GM12873 (cell line): ENCODE measurements at regions not wholly inside any gene's neighbourhood (a gene's known extent, or its start where the extent isn't known, plus 50 kb on each side); places are given as distances from the start of the nearest gene placed in this dataset.

Source experiments
- TF ChIP-seq, protein P1 (sequence below): IDR thresholded peaks from 2 replicates; pipeline ENCODE4 v1.5.1; 2012; ENCODE audit warnings: low read depth, mild to moderate bottlenecking, moderate library complexity, low read length, control low read depth; ENCODE audit not compliant: insufficient read depth; ENCODE audit errors: missing control alignments

DNA sequence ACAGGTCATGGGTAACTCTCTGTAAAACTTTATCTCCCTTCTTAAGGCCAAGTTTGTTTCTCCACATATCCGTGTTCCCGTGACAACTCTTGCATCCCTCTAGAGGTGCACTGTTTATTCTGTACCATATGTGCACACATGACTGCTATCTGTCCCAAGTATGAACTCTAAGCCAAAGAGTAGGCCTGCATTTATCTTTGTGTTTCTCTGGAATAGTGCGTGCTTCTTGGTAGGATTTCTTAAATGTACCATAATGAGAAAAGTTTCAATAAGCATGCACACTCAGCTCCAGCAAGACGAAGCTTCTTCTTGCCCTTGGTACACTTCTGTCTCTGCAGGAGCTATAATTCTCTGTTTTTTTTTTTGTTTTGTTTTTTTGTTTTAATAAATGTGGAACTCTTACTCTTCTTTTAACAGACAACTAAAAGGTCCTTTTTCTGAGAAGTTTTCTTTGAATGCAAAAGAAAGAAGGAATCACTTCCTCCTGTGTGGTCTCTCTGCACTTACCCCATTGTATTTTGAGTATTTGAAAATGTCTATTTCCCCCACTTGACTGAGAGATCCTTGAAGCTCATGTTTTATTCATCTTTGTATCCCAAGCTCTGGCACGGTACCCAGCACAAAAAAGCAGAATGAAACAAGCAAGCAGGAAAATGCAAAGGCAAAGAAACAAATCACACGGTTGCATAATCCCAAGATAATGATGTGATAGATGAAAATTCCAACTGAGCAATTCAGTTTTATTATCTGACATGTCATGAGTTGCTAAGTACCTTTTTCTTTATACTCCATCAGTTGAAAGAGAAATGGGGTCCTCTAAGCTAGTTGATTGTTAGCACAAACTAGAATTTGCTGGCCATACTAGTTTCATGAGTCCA is 521.9 kb upstream of the BOD1L1 start:
- TF ChIP-seq, protein P1, sequence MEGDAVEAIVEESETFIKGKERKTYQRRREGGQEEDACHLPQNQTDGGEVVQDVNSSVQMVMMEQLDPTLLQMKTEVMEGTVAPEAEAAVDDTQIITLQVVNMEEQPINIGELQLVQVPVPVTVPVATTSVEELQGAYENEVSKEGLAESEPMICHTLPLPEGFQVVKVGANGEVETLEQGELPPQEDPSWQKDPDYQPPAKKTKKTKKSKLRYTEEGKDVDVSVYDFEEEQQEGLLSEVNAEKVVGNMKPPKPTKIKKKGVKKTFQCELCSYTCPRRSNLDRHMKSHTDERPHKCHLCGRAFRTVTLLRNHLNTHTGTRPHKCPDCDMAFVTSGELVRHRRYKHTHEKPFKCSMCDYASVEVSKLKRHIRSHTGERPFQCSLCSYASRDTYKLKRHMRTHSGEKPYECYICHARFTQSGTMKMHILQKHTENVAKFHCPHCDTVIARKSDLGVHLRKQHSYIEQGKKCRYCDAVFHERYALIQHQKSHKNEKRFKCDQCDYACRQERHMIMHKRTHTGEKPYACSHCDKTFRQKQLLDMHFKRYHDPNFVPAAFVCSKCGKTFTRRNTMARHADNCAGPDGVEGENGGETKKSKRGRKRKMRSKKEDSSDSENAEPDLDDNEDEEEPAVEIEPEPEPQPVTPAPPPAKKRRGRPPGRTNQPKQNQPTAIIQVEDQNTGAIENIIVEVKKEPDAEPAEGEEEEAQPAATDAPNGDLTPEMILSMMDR, result no peak

DNA sequence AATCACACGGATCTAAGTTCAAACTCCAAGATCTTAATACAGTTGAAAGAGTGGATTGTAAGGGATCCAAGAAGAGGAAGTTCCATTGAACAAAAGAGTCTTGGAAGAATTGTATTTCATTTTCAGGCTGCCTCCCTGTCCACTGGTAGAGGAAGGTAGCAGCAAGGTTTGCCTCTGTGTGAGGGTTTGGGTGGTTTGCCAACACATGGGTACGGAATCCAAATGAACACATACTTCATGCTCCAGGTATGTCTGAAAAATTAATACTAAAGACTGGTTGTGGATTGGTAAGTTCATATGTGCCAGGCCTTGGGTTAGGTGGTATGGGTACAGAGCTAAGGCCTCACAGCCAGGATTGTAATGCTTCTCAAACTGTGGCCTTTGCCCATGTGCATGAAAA is 523.6 kb upstream of the BOD1L1 start:
- TF ChIP-seq, protein P1, result no peak

DNA sequence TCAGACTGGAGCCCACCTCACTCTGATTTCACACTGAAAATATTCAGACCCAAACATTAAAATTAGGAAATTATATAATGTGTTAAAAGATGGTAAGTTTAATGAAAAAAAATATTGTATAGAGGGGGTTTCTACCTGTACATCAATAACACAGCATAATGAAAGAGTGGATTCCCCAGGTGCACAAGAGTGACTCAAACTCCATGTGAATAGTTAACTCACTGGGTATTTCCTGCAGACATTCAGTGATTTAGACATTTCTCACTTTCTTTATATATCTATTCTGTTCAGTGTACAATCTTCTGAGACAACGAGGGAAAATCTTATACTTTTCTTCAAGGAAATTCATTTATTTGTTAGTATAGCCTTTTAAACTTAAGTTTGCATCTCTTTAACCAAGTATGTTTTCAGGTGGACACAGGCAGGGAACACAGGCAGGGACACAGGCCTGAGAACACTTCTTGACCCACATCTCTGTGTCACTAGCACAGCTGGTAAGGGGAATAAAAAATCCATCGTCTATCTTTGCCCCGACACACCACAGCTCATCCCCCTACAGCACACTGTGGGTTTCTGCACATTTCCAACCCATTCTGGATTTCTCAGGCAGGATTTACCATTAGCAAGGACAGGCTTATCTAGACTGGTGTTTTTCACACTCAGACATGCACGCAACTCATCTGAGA is 525.5 kb upstream of the BOD1L1 start:
- TF ChIP-seq, protein P1, result no peak

DNA sequence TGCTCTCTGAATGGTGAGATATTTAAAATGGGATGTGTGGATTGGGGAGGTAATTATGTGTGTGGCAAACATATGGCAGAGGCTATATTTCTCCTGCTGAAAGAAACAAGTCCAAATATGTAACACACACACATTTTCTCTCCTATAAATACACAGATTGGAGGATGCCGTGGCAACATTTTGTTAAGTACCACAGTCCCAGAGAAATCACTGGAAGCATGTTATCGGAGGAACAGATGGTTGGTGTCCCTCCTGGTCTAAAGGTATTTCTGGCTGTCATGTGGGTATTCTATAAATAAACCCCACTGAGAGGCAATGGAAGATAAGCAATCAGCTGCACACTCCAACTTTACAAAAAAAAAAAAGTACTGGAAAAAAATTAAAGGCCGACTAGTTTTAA is 528.3 kb upstream of the BOD1L1 start:
- TF ChIP-seq, protein P1, result no peak

DNA sequence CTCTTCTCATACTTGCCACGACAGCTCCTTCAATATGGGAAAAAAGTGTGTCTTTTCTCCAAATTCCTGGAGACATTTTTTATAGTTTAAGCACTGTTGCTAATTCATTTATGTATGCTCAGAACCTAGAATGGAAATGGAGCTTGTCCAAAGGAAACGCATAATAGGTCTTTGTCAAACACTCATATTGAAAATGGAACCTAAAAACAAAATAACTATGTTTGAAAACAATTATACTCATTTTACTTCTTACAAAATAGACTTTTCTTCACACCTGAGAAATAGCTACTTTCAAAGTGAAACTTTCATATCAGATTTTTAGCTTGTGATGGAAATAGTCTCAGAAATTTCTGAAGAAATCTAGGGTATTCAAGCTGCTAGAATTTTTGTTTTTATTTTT is 529.7 kb upstream of the BOD1L1 start:
- TF ChIP-seq, protein P1, result no peak

DNA sequence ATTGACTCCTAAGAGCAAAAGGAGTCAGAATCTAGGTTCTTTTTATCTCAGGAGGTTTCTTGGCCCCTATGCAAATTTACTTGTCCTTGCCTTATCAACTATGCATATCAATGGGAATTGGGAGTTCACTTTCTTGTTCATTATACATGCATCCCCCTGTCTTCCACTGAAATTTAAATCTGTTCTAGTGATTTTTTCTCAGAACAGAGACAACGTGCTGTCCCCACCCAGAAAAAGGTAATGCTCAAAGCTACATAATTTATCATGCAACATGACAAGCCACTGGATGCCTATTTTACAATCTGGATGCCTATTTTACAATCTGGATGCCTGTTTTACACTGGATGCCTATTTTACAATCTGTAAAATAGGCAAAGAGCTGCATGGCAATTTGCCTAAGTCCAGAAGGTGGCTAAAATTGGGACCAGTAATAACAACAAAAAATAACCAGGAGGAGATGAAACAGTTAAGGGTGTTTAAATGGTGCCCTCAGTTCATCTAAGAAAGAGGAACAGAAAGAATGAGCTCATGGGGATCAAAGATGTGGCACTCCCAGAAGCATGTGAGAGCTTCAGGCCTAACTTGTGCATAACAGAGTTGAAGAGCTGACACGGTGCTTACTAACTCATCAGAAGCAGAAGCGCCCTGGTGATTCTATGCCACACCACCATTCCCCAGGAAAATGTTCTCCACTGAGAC is 537.8 kb upstream of the BOD1L1 start:
- TF ChIP-seq, protein P1, result no peak
